GM19238 (cell line): ENCODE measurements at regions not wholly inside any gene's neighbourhood (a gene's known extent, or its start where the extent isn't known, plus 50 kb on each side); places are given as distances from the start of the nearest gene placed in this dataset.

Experiments
- DNase-seq: peaks from one replicate; pipeline ENCODE4 v3.0.0; 2011; ENCODE audit warnings: low spot score; ENCODE audit not compliant: insufficient read length

GRCh38 chr4:63505714-63506460, 903.4 kb downstream of the TECRL start:
- no peak for DNase-seq

GRCh38 chr4:63493265-63493664, 916.0 kb downstream of the TECRL start:
- no peak for DNase-seq

- no peak for DNase-seq
Measured at GRCh38 chr4:63492515-63492914, 916.7 kb downstream of the TECRL start.

DNA sequence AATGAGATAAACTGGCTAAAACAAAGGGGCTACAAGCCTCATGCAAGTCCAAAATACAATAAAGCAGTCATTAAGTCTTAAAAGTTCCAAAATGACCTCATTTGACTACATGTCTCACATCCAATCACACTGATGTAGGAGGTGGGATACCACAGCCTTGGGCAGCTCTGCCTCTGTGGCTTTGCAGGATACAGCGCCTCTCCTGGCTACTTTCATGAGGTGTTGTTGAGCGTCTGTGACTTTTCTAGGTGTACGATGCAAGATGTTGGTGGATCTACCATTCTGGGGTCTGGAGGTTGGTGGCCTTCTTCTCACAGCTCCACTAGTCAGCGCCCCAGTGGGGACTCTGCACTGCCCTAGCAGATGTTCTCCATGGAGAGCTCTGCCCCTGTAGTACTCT, 944.9 kb downstream of the TECRL start:
- DNase-seq = no peak

DNA sequence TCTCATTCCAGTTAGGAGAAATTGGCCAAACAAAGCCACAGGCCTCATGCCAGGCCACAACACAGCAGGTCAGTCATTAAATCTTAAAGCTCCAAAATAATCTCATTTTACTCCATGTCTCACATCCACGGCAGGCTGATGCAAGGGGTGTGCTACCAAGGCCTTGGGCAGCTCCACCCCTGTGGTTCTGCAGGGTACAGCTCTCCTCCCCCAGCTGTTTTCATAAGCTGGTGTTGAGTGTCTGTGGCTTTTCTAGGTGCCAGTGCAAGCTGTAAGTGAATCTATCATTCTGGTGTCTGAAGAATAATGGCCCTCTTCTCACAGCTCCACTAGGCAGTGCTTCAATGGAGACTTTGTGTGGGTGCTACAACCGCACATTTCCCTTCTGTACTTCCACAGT, 949.2 kb downstream of the TECRL start:
- no peak for DNase-seq

GRCh38 chr4:63459329-63459728, 949.9 kb downstream of the TECRL start:
- no peak for DNase-seq

- no peak for DNase-seq
Measured at GRCh38 chr4:63458010-63458409, 951.2 kb downstream of the TECRL start.

DNA sequence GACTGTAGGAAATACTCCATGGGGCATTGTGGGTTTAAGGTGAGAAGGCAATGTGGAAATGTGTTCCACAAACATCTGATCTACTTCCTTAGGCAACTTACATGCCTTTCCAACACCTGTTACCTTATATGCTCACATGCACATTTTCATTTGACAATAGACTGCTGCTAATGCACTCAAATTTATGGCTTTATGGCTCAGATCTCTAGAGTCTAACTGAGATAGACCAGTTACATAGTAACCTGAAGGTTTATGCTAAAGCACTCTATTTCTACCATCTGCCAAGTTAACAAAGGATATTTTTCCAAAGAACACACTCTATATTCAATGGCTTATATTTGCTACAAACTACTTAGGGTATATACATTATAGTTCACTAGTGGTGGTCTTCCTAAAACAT, 969.0 kb downstream of the TECRL start:
- DNase-seq = no peak

DNA sequence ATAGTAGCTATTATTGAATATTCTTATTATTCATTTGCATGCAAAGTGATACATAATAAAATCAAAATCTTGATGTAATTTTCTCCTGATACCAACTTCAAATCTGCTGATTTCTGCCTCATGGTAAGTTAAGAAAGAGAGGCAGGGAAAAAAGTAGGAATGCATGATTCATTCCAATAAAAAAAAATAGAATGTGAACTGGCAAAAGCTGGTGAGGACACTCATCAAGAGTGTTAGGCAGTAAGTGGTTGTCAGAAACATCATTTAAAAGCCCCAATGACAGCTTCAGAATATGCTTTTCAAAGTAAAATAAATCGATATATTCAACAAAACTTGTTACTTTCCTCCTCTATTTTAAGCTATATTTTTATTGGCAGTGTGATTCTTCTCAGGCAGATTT, 979.1 kb downstream of the TECRL start:
- no peak for DNase-seq

DNA sequence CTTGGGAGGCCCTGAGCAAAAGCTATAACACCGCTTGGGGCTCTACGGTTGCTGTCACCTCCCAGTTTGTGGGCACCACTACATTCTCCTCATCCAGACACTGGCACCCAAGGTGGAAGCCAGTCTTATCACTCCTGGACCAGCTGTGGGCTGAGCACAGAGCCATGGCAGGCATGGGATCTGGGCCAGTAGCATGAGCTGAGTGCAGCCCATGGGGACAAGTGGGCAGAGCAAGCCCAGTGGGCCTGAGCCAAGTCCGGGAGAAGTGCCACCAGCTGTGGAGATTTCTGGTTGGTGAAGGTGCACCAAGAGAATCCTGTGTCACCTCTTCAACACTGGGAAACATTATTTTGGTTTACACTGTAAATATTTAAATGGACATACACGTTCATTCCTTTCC, 1013.0 kb downstream of the TECRL start:
- no peak for DNase-seq

DNA sequence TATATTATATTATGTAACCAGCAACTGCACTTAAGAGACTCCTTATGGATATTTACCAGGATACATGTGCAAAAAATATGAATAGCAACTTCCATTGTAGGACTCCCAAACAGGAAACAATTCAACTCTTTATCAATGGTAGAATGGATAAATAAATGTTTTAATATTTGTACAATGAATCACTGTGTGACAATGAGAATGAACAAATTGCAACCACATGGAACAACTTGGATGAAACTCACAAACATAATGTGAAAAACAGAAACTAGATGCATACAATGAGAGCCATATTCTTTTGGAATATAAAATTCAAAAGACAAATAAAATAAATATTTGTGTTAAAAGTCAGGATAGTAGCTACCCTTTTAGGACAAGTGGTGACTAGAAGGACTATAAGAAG, 1015.7 kb downstream of the TECRL start:
- no peak for DNase-seq

DNA sequence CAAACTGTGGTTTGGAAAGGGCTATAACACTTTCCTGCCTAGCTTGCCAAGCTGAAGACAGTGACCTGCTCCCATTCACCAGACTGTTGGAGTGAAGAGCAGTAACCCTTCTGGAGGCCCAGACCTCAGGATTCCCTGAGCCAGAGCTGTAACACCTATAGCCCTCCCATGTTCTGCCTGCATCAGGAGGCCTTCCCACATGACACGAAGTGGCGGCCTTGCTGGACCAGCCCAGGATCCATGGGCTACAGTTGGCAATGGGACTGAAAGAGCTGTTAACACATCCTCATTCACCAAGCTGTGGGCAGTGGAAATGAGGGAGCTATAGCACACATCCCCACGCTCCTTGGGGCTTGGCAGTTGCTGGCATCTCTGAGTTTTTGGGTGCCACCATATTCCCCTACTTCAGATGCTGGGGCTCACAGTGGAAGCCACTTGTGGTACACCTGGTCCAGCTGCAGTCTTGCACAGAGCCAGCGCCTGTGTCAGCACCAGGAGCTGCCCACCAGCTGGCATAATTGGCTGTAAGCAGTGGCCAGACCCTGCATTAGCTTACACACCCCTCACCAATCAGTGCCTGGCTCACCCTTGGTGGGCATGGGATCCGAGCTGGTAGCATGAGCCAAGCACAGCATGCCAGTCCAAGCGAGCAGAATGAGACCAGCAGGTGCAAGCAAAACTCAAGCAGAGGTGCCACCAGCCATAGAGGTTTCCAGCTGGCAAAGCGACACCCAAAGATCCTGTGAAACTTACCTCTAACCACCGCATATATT, 1029.3 kb downstream of the TECRL start:
- DNase-seq = no peak

DNA sequence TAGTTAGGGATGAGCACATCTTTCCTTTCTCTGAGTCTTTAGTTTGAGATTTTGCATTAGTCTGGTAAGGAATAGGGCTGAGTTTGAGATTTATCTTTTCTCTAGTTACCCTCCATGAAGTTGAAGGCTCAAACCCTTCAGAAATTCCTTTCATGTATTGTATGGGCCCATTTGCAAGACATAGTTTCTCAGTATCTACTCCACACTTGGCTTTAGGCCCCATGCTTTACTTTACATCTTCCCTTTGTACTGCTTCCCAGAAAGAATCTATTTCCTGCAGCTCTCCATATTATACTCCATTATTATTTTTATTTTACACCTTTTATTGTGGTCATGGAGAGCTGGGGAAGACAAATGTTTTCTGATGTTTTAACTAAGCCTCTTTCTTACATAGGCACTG, 1038.2 kb downstream of the TECRL start:
- no peak for DNase-seq

GRCh38 chr4:63361628-63362027, 1047.6 kb downstream of the TECRL start:
- DNase-seq = no peak

- no peak for DNase-seq
Measured at GRCh38 chr4:63361066-63361465, 1048.2 kb downstream of the TECRL start.

DNA sequence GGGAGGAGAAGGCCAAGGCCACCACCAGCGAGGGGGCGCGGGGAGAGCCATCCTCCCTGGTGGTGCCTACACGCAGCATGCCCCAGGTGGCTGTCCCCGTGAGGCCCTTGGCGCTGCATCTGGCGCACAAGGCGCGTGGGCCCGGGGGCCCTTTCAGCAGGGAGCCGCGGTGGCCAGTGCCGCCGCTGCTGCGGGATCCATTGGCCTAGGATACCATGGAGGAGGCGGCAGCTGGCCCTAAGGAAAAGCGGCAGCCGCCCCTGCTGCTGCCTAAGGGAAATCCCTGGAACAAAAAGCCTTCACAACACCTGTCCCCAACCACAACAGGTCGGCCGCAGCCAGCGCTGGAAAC, 1059.6 kb downstream of the TECRL start:
- DNase-seq = no peak

- no peak for DNase-seq
Measured at GRCh38 chr4:63348735-63349673, 1060.2 kb downstream of the TECRL start.

DNA sequence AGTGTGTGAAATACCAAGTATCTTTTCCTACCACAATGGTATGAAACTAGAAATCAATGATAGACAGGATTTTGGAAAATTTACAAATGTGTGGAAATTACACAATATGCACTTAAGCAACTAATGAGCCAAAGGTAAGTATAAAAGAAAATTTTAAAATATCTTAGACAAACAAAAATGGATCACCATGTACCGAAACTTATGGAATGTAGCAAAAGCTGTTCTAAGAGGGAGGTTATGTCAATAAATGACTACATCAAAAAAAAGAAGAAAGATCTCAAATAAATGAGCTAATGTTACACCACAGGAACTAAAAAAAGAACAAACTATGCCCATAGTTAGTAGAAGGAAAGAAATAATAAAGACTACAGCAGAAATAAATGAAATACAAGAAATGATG, 1084.1 kb downstream of the TECRL start:
- no peak for DNase-seq

- no peak for DNase-seq
Measured at GRCh38 chr4:63316633-63317032, 1092.6 kb downstream of the TECRL start.

- DNase-seq = no peak
Measured at GRCh38 chr4:63315651-63316050, 1093.6 kb downstream of the TECRL start.

DNA sequence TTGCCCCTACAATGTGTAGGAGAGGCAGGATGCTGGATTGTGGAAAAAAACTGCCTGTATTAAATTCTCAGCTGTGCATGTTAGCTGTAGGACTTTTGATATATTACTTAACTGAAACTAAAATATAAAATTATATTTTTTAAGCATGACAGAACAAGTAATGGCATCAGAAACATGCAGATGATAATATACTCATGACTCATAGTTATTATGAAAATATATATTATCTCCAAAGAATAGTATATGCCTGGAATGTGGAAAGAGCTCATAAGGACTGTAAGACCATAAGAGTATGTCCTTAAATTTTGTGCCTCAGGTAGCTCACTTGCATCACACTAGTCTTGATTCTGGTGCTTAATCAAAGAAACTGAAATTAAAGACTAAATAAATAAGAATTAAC, 1100.6 kb downstream of the TECRL start:
- DNase-seq = no peak

GRCh38 chr4:63302792-63303191, 1106.5 kb downstream of the TECRL start:
- no peak for DNase-seq
